ENCODE measurements at regions not wholly inside any gene's neighbourhood (a gene's known extent, or its start where the extent isn't known, plus 50 kb on each side); places are given as distances from the start of the nearest gene placed in this dataset.

DNA sequence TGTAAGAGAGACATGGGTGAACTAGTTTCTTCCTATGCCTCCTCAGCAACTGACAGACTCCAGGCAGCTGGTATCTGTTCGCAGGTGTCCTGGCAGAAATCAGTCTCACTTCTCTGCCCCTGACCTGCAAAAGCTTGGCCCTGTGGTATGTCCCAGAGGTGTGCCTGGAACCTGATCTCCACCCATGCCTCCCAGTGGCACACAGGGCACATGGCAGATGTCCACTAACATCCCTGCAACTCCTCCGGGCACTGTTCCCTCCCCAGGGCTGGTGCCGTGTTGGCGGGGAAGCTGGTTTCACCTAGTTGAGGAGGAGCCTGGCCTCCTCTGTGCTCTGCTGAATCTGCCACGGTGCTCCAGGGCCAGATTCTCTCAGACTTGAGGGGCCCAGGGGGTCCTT is 123.3 kb upstream of the GGTLC1 start:
- Histone ChIP-seq H3K9me1 (ENCODE audit: control insufficient read depth, insufficient read depth, low read length) (no peaks in the 10 kb centered on the region), H2AFZ (ENCODE audit: low read depth, low read length) (no peak overlapping the region), H3K4me1 (replicated peaks in 1 of 2; ENCODE audit: control insufficient read depth in 2 of 2, insufficient read depth in 2 of 2, low read length in 2 of 2) (no peaks in the 10 kb centered on the region), H3K27ac (ENCODE audit: extremely low read depth, low read depth, low read length) (no peak overlapping the region), H3K27me3 (ENCODE audit: control insufficient read depth in 2 of 2, insufficient read depth in 2 of 2, low read length in 2 of 2) (no peaks in the 10 kb centered on the region), H3K4me2 (ENCODE audit: insufficient read depth, low read length) (no peak overlapping the region), H3K4me3 (no peak overlapping the region), H3K36me3 (ENCODE audit: control insufficient read depth, insufficient read depth, low read length) (no peaks in the 10 kb centered on the region), H3K9me3 (replicated peaks; ENCODE audit: control insufficient read depth, insufficient read depth, low read depth, low read length) (no peaks in the 10 kb centered on the region), H4K20me1 (replicated peaks; ENCODE audit: control insufficient read depth, insufficient read depth, low read length) (no peaks in the 10 kb centered on the region), H3K79me2 (ENCODE audit: control insufficient read depth, insufficient read depth, low read length) (no peaks in the 10 kb centered on the region), H3K9ac (ENCODE audit: insufficient read depth in 1 of 2, low read depth in 2 of 2, low read length in 2 of 2) (no peak overlapping the region)
- no TSS peak for BruUV-seq (replicated peaks)
- intact Hi-C loops (cut with micrococcal nuclease) (no loop called here), in situ Hi-C loops (cut with MboI) (no loop called here)
- TF ChIP-seq HMBOX1 (IDR thresholded peaks at IDR 0.05) (no peak), ZFP1 (CRISPR knock-in tag; IDR thresholded peaks at IDR 0.05) (no peak), NR2C1 (IDR thresholded peaks at IDR 0.05) (no peak), NR2C1 (tag; IDR thresholded peaks at IDR 0.05) (no peak), CBFA2T3 (IDR thresholded peaks at IDR 0.05) (no peak), DEAF1 (CRISPR knock-in tag; IDR thresholded peaks at IDR 0.05) (no peak), ZNF239 (CRISPR knock-in tag; IDR thresholded peaks at IDR 0.05) (no peak), ILF3 (IDR thresholded peaks at IDR 0.05; ENCODE audit: borderline replicate concordance) (no peak), STAT5B (CRISPR knock-in tag; IDR thresholded peaks at IDR 0.05) (no peak), ELK3 (CRISPR knock-in tag; IDR thresholded peaks at IDR 0.05) (no peak), FOSL1 (tag; conservative IDR thresholded peaks at IDR 0.05) (no peak), ARHGAP35 (IDR thresholded peaks at IDR 0.05; ENCODE audit: partially characterized antibody) (no peak), MBD2 (IDR thresholded peaks at IDR 0.05; ENCODE audit: borderline replicate concordance, low read depth) (no peak), SRSF3 (IDR thresholded peaks at IDR 0.05; ENCODE audit: insufficient read depth, low read length) (no peak), ZNF212 (CRISPR knock-in tag; IDR thresholded peaks at IDR 0.05) (no peak), RERE (CRISPR knock-in tag; IDR thresholded peaks at IDR 0.05; ENCODE audit: borderline replicate concordance) (no peak), CHCHD3 (CRISPR knock-in tag; IDR thresholded peaks at IDR 0.05) (no peak)
- FAIRE-seq (no peak), ATAC-seq (no peak), DNase-seq (ENCODE audit: extremely low read depth in 1 of 4, low spot score in 3 of 4) (no peak)
- 0% methylated on average over 4 of the region's 5 CpGs for WGBS (ENCODE audit: insufficient coverage, low coverage, missing lambda C conversion rate)
- ChIA-PET CTCF (ENCODE audit: low intra/inter-chr PET ratio) (no interaction called here), POLR2A (no interaction called here)

Measured in K562 (cell line).